ENCODE measurements at regions not wholly inside any gene's neighbourhood (a gene's known extent, or its start where the extent isn't known, plus 50 kb on each side); places are given as distances from the start of the nearest gene placed in this dataset.
"Not testable (repeated sequence)": the region's sequence is repeated elsewhere in the genome, so short reads cannot be mapped to it uniquely, and the experiment has no call there.

DNA sequence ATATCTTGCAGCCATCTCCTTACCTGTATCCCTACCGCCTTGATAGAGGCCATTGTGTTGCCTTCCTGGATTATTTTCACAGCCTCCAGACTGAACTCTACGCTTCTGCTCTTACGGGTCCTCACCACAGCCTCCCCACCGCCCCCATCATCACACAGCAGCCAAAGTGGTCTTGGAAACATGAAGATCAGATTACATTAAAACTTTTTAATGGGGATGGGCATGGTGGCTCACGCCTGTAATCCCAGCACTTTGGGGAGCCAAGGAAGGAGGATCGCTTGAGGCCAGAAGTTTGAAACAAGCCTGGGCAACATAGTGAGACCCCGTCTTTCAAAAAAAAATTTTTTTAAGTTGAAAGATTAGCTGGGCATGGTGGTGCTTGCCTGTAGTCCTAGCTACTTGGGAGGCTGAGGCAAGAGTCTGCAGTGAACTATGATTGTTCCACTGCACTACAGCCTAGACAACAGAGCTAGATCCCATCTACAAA lies 150.5 kb downstream of the NPIPB5 start:
- no peak overlapping the region for H3K4me3 ChIP-seq
- no peaks in the 10 kb centered on the region for H3K27me3 ChIP-seq
- peak; percentile 64 for DNase-seq
- 80 to 81% methylated on average over 7 of the region's 7 CpGs for WGBS, 2 donors
- H3K27ac ChIP-seq = peak overlapping the region in 2 of 4 donors; percentile 50 to 61
- intact Hi-C loops (cut with DNase I) = no loop called here
- H3K9me3 ChIP-seq = no peaks in the 10 kb centered on the region
- peaks cover 0 to 40% (median 19%) of the 10 kb centered on the region in 4 donors for H3K4me1 ChIP-seq
- TF ChIP-seq EP300 (IDR thresholded peaks at IDR 0.05) (no peak), POLR2AphosphoS5 (IDR thresholded peaks at IDR 0.05) (no peak), POLR2A (IDR thresholded peaks at IDR 0.05) (no peak)
- TF ChIP-seq, protein P1, sequence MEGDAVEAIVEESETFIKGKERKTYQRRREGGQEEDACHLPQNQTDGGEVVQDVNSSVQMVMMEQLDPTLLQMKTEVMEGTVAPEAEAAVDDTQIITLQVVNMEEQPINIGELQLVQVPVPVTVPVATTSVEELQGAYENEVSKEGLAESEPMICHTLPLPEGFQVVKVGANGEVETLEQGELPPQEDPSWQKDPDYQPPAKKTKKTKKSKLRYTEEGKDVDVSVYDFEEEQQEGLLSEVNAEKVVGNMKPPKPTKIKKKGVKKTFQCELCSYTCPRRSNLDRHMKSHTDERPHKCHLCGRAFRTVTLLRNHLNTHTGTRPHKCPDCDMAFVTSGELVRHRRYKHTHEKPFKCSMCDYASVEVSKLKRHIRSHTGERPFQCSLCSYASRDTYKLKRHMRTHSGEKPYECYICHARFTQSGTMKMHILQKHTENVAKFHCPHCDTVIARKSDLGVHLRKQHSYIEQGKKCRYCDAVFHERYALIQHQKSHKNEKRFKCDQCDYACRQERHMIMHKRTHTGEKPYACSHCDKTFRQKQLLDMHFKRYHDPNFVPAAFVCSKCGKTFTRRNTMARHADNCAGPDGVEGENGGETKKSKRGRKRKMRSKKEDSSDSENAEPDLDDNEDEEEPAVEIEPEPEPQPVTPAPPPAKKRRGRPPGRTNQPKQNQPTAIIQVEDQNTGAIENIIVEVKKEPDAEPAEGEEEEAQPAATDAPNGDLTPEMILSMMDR (IDR thresholded peaks at IDR 0.05) = no peak
- H3K36me3 ChIP-seq = no peaks in the 10 kb centered on the region

DNA sequence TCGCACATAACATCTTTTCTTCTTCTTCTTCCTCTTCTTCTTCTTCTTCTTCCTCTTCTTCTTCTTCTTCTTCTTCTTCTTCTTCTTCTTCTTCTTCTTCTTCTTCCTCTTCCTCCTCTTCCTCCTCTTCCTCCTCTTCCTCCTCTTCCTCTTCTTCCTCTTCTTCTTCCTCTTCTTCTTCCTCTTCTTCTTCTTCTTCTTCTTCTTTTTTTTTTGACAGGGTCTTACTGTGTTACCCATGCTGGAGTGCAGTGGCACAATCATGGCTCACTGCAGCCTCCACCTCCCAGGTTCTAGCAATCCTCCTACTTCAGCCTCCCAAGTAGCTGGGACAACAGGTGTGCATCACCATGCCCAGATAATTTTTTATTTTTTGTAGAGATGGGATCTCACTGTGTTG lies 151.0 kb upstream of the HS3ST2 start:
- H3K36me3 ChIP-seq; H3K4me3 ChIP-seq; H3K27me3 ChIP-seq; intact Hi-C loops (cut with DNase I); H3K9me3 ChIP-seq; DNase-seq: not testable (repeated sequence)
- H3K27ac ChIP-seq = peak overlapping the region in 1 of 4 donors; percentile 60
- H3K4me1 ChIP-seq = peaks cover 0 to 40% (median 19%) of the 10 kb centered on the region in 4 donors
- 77 to 78% methylated on average over 1 of the region's 1 CpG for WGBS, 2 donors

DNA sequence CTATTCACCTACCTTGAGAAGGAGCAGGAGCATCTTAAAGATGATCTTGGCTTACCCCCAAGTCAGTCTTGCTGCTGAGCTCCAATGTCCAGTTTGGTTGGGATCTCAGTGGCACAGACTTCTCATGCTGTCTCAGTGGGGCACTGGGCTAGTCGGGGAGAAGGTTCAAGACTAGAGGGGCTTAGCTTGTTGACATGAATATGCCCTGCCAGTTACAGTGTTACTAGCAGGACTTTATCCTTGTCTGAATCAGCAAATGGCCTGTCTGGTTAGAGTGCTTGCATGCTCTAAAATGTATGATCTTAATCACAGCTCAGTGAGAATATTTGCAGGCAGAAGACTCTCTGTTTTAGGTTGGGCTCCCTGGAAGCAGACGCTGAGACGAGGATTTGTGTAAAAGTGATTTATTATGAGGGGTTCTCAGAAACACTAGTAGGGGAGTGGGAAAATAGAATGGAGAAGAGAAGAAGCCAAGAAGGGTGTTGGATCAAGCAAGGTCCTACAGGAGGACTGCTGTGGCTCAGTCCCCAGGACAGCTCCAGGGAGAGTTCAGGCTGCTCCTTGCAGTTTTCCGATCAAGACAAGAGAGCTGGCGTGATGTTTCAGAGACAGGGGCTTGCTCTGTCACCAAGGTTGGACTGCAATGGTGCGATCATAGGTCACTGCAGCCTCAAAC lies 150.4 kb upstream of the HS3ST2 start:
- intact Hi-C loops (cut with DNase I) = no loop called here
- H3K4me3 ChIP-seq = no peak overlapping the region
- H3K36me3 ChIP-seq = no peaks in the 10 kb centered on the region
- no peaks in the 10 kb centered on the region for H3K27me3 ChIP-seq
- no peak for TF ChIP-seq POLR2AphosphoS5 (IDR thresholded peaks at IDR 0.05)
- TF ChIP-seq, protein P1 (IDR thresholded peaks at IDR 0.05) = no peak
- no peaks in the 10 kb centered on the region for H3K9me3 ChIP-seq
- no peak for DNase-seq
- peak overlapping the region in 2 of 4 donors; percentile 56 to 60 for H3K27ac ChIP-seq
- H3K4me1 ChIP-seq = peaks cover 0 to 40% (median 19%) of the 10 kb centered on the region in 4 donors
- 84 to 87% methylated on average over 6 of the region's 6 CpGs for WGBS, 2 donors

DNA sequence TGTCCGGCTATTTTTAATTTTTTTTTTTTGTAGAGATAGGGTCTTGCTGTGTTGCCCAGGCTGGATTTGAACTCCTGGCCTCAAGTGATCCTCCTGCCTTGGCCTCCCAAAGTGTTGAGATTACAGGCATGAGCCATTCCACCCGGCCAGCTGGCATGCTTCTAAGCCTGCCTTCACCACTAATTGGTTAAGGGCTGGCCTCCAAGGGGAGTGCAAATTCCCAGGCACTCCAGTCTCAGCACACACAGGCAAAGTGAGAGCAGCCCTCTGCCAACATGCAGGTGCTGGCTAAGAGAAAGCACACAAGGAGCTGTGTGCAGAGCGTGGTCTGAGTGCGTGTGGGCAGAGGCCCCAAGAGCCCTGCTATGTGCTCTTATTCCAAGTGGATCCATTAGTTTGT lies 149.8 kb upstream of the HS3ST2 start:
- Histone ChIP-seq H3K36me3 (no peaks in the 10 kb centered on the region), H3K4me1 (peaks cover 0 to 38% (median 18%) of the 10 kb centered on the region in 4 donors), H3K9me3 (no peaks in the 10 kb centered on the region), H3K27ac (peak overlapping the region in 2 of 4 donors; percentile 56 to 60), H3K4me3 (no peak overlapping the region), H3K27me3 (no peaks in the 10 kb centered on the region)
- TF ChIP-seq EP300 (IDR thresholded peaks at IDR 0.05) (no peak), POLR2AphosphoS5 (IDR thresholded peaks at IDR 0.05) (peak in 1 of 4 donors; percentile 43)
- intact Hi-C loops (cut with DNase I) = no loop called here
- peak; percentile 81 for DNase-seq
- 75 to 84% methylated on average over 4 of the region's 4 CpGs for WGBS, 2 donors

DNA sequence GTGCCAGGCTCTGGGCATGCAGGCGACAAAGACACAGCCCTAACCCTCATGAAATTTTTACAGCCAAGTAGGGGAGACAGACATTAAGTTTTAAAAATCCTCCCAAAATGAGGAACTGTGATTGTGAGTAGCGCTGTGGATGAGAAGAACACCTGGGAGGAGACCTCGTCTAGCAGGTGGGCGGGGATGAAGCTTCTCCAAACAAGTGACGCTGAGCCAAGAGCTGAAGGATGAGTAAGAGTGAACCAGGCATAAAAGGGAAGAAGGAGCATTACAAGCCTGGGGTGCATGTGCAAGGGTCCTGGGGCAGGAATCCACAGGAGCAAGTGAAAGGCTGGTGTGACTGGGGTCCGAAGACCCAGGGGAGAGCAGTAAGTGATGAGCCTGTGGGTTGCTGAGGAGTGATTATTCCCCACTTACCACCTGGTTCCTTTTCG lies 149.4 kb upstream of the HS3ST2 start:
- intact Hi-C loops (cut with DNase I) = no loop called here
- Histone ChIP-seq H3K27me3 (no peaks in the 10 kb centered on the region), H3K4me3 (no peak overlapping the region), H3K36me3 (no peaks in the 10 kb centered on the region), H3K4me1 (peaks cover 0 to 33% (median 17%) of the 10 kb centered on the region in 4 donors), H3K27ac (peak overlapping the region in 2 of 4 donors; percentile 56 to 60), H3K9me3 (no peaks in the 10 kb centered on the region)
- 60 to 73% methylated on average over 7 of the region's 7 CpGs for WGBS, 2 donors
- no peak for DNase-seq
- TF ChIP-seq POLR2A (IDR thresholded peaks at IDR 0.05) (no peak), POLR2AphosphoS5 (IDR thresholded peaks at IDR 0.05) (no peak), EP300 (IDR thresholded peaks at IDR 0.05) (no peak)
- TF ChIP-seq, protein P1 (IDR thresholded peaks at IDR 0.05) = no peak

Measured in sigmoid colon (tissue), 6 donors.